DMS53 (cell line): ENCODE measurements at regions not wholly inside any gene's neighbourhood (a gene's known extent, or its start where the extent isn't known, plus 50 kb on each side); places are given as distances from the start of the nearest gene placed in this dataset.

Experiments used
- DNase-seq: peaks from one replicate; lab custom pipeline; 2025; lab: John Stamatoyannopoulos, UW

- no peak for DNase-seq
Observed at GRCh38 chr5:135628771-135629563, 50.2 kb upstream of the CXCL14 start.
